HG02852 (cell line): ENCODE measurements at regions not wholly inside any gene's neighbourhood (a gene's known extent, or its start where the extent isn't known, plus 50 kb on each side); places are given as distances from the start of the nearest gene placed in this dataset.
"Not testable (repeated sequence)": the region's sequence is repeated elsewhere in the genome, so short reads cannot be mapped to it uniquely, and the experiment has no call there.

Source experiments
- ATAC-seq: cut with Tn5 transposase; IDR thresholded peaks from one replicate; pipeline ENCODE4 v1.9.1; 2021; ENCODE audit warnings: mild to moderate bottlenecking, moderate library complexity; ENCODE audit not compliant: unreplicated experiment

- ATAC-seq: no peak
Measured at GRCh38 chr3:4140921-4141320, 162.2 kb upstream of the SETMAR start.

DNA sequence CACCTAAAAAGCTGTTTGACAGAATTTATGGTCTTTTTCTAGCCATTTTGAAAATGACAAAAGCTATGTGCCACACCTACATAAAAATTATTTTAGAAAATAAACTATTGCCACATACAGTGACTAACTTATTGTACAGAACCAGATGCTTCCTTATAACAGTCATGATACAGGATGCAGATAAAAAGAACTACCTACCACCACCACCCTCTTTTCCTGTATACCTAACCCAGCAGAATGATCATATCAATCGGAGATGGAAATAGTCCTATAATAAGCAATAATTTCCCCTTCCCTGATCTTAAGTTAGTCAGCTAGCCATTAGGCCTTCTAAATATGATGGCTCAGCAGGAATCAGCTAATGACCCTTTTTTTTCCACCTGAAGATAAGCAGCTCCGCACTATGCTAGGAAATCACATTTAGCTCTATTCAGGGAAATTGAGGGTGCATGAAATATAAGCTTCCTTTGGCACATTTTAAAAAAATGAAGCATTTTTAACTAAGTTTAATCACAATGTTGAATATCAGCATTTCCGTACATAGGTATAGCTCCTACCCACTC is 155.5 kb upstream of the SETMAR start:
- no peak for ATAC-seq

DNA sequence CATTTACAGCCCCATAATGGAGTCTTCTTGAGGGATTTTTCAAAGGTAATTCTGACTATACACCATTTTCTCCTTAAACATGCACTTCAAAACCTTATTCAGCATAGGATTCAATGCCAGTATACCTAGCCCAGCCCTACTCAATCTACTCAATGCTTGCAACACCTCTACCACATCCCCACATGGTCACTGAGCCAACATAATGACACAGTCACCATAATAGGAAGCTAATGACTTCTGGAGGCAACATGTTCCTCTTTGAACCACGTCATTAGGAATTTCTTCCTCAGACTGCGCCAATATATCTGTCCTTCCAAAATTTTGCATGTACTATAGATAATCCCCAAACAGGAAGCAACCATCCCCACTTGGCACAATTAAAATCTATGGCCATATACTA is 153.9 kb upstream of the SETMAR start:
- ATAC-seq: no peak

DNA sequence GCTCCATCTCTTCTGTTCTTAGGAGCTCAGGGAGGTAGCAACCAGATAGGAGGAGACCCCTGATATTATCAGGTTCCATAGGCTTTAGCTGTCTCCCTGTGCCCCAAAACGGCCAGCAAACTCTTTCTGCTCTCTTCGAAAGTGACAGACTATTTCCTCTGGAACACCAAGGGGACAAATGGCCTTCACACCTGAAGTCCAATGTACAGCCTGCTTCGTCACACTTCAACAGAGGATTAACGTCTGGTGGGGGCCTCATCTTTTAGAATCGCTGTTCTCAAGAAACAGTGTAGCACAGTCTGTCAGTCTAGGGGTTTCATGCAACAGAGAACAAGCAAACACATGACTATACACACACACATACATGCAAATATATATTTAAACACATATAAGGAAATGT is 152.4 kb upstream of the SETMAR start:
- ATAC-seq: no peak

- no peak for ATAC-seq
Measured at GRCh38 chr3:4151859-4152258, 151.3 kb upstream of the SETMAR start.

GRCh38 chr3:4153771-4154170 is 149.4 kb upstream of the SETMAR start:
- ATAC-seq: no peak

DNA sequence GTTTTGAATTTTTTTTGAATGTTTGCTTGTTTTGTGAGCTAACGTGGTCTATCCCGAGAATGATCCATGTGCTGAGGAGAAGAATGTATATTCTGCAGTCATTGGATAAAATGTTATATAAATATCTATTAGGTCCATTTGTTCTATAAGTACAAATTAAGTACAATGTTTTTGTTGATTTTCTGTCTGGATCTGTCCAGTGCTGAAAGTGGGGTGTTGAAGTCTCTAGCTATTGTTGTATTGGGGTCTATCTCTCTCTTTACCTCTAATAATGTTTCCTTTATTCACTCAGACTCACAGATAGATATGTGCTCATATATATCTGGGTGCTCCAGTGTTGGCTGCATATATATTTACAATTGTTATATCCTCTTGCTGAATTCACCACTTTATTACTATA is 144.8 kb upstream of the SETMAR start:
- ATAC-seq: no peak

DNA sequence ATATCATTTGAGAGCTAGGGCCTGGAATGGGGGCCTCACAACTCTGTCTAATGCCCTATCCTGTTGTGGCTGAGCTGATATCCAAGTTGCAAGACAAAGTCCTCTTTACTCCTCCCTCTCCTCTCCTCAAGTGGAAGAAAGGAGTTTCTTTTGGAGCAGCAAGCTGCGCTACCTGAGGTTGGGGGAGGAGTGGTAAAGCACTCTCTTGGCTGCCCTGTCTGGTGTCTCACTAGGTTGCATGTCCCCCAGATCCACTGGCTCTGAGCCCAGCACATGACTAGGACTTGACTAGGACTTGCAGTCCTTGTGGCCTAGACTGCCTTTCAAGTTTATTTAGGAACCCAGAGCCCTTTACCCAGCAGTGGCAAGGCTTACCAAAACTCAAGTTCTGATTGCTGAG is 141.1 kb upstream of the SETMAR start:
- no peak for ATAC-seq

- no peak for ATAC-seq
Measured at GRCh38 chr3:4163011-4163410, 140.2 kb upstream of the SETMAR start.

GRCh38 chr3:4166540-4166939 is 136.6 kb upstream of the SETMAR start:
- no peak for ATAC-seq

DNA sequence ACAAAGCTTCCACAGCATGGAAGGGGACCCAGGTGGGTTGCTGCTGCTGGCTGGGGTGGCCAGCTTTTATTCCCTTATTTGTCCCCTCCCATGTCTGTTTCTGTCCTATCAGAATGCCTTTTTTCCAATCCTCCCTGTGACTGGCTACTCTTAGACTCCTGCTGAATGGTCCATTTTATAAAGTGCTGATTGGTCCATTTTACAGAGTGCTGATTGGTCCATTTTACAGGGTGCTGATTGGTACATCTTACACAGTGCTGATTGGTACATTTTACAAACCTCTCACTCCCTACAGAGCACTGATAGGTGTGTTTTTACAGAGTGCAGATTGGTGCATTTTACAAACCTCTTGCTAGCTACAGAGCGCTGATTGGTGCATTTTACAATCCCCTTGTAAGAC is 135.9 kb upstream of the SETMAR start:
- not testable (repeated sequence) for ATAC-seq

GRCh38 chr3:4174791-4175190 is 128.4 kb upstream of the SETMAR start:
- no peak for ATAC-seq

DNA sequence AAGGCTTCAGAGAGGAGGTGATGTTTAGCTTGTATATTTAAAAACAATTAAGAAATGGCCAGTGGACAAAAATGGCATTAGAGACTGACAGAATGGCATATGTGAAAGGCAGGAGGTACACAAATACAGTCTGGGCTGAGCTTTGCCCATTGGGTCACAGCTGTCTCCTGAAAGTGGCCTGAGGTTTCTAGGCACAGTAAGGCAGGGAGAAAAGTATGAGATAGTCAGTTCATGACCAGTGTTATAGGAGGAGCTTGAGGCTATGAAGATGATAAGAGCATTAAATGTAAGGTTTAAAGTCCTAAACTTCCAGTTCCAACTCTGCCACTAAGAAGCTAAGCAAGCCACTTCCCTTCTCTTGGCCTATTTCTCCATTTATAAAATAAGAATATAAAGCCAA is 111.2 kb upstream of the SETMAR start:
- no peak for ATAC-seq

DNA sequence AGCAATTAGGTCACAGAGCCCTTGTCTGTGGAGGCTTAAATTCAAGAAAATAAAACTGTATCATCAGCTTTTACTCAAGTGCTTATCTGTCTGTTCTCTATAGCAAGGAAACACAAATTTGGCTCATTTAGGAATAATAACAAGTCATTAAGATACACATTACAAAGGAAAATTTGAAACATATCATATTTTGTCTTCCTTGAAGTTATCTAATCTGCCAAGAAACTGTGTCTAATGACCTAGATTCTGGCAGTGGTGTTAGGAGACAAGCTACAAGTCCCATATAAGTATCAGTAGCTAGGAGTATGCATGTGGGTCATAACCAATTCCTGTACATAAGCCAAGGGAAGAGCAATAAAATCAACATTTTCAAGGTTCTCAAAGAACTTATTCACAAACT is 108.2 kb upstream of the SETMAR start:
- no peak for ATAC-seq

GRCh38 chr3:4196506-4197147 is 106.5 kb upstream of the SETMAR start:
- no peak for ATAC-seq

GRCh38 chr3:4197670-4198069 is 105.5 kb upstream of the SETMAR start:
- ATAC-seq: no peak

DNA sequence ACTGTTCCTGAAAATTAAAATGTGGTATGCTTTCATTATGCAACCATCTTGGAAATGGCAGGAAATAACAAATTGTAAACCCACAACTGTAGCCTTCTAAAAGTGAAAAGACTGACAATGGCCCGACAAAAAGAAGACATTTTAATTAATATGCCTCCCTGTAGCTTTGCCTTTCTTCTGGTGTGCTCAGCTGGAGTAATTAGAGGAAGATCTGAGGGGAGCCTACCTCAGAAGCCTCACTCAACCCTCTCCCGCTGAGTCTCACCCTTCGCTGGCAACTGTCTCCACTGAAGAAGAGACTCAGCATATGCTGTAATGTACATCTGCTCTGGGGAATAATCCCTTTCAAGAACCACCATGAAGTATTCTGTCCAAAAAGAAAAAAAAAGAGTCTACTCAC is 104.7 kb upstream of the SETMAR start:
- ATAC-seq: no peak

DNA sequence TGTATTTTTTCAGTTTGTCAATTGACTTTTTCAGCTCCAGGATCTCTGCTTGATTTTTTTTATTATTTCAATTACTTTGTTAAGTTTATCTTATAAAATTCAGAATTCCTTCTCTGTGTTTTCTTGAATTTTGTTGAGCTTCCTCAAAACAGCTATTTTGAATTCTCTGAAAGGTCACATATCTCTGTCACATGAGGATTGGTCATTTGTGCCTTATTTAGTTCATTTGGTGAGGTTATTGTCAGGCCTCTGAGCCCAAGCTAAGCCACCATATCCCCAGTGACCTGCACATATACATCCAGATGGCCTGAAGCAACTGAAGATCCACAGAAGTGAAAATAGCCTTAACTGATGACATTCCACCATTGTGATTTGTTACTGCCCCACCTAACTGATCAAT is 98.4 kb upstream of the SETMAR start:
- not testable (repeated sequence) for ATAC-seq

- no peak for ATAC-seq
Measured at GRCh38 chr3:4207672-4208071, 95.5 kb upstream of the SETMAR start.

DNA sequence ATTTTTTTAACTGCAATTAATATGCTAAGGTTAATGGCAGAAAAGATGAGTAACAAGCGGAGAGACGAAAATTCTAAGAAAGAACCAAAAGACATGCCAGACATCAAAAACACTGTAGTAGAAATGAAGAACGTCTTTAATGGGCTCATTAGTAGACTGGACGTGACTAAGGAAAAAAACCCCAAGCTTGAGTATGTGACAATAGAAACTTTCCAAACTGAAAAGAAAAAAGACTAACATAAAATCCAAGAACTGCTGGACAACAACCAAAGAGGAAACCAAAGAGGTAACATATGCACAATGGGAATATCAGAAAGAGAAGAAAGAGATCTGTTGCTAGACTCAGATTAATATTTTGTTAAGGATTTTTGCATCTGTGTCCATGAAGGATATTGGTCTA is 94.6 kb upstream of the SETMAR start:
- ATAC-seq: no peak

DNA sequence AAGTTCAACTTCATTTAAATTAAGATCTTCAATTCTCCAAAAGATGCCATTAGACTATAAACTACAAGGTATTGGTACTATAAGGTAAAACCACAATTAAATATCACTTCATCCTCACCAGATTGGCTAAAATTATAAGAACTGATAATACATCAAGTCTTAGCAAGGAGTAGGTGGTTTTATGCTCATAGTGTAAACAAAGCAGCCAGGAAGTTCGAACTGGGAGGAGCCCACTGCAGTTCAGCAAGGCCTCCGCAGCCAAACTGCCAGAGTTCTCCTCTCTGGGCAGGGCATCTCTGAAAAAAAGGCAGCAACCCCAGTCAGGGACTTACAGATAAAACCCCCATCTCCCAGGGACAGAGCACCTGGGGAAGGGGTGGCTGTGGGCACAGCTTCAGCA is 91.6 kb upstream of the SETMAR start:
- no peak for ATAC-seq

DNA sequence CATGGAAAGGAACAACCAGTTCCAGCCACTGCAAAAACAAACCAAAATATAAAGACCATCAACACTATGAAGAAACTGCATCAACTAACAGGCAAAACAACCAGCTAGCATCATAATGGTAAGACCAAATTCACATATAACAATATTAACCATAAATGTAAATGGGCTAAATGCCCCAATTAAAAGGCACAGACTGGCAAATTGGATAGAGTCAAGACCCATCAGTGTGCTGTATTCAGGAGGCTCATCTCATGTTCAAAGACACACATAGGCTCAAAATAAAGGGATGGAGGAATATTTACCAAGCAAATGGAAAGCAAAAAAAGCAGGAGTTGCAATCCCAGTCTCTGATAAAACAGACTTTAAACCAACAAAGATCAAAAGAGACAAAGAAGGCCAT is 89.7 kb upstream of the SETMAR start:
- not testable (repeated sequence) for ATAC-seq

- not testable (repeated sequence) for ATAC-seq
Measured at GRCh38 chr3:4216974-4217373, 86.2 kb upstream of the SETMAR start.
